Sciatic nerve (tissue), 2 donors: ENCODE measurements at regions not wholly inside any gene's neighbourhood (a gene's known extent, or its start where the extent isn't known, plus 50 kb on each side); places are given as distances from the start of the nearest gene placed in this dataset.
"Not testable (repeated sequence)": the region's sequence is repeated elsewhere in the genome, so short reads cannot be mapped to it uniquely, and the experiment has no call there.

Experiments used
- ATAC-seq: fragments of 200-7000 bp; cut with Tn5 transposase; one replicate; pipeline ENCODE4 v1.9.1; 2020; ENCODE audit warnings: mild to moderate bottlenecking, moderate library complexity
- DNase-seq: peaks from one replicate; pipeline ENCODE4 v3.0.0-alpha.2; 2020; ENCODE audit warnings: low spot score
- intact Hi-C: fragments of 100-400 bp; cut with DNase I; formaldehyde crosslinking; loops from one replicate; pipeline ENCODE4 v1.14.2; 2022
- donor health status: DM: no; HTN: no; CAD: no.
- donor health status: DM: no; HTN: no; CAD: no.

GRCh38 chr2:144925886-144926285 is 406.0 kb upstream of the ZEB2 start:
- ATAC-seq (no peak), DNase-seq (no peak)
- intact Hi-C loops: no loop called here

GRCh38 chr2:144924827-144925226 is 404.9 kb upstream of the ZEB2 start:
- intact Hi-C loops: loop anchor here (5.0 kb wide), 1 partner anchor 418 kb away; no protein-coding TSS in a partner anchor
- no peak for ATAC-seq
- DNase-seq: no peak

GRCh38 chr2:144922519-144922918 is 402.6 kb upstream of the ZEB2 start:
- intact Hi-C loops: loop anchor here (5.0 kb wide), 1 partner anchor 415 kb away; no protein-coding TSS in a partner anchor
- no peak for ATAC-seq

GRCh38 chr2:144920755-144921530 is 401.0 kb upstream of the ZEB2 start:
- no peak for ATAC-seq
- no peak for DNase-seq

More at GRCh38 chr2:144922519-144922918, 402.6 kb upstream of the ZEB2 start:
- DNase-seq: no peak

GRCh38 chr2:144914622-144915318 is 394.9 kb upstream of the ZEB2 start:
- DNase-seq (no peak), ATAC-seq (no peak)
- intact Hi-C loops: no loop called here

More at GRCh38 chr2:144920755-144921530, 401.0 kb upstream of the ZEB2 start:
- intact Hi-C loops: loop anchor here (5.0 kb wide), 1 partner anchor 414 kb away; no protein-coding TSS in a partner anchor

GRCh38 chr2:144914113-144914512 is 394.2 kb upstream of the ZEB2 start:
- DNase-seq: no peak
- intact Hi-C loops: no loop called here
- no peak for ATAC-seq

- no peak for ATAC-seq
Observed at GRCh38 chr2:144912206-144912605, 392.3 kb upstream of the ZEB2 start.

GRCh38 chr2:144905956-144906355 is 386.0 kb upstream of the ZEB2 start:
- DNase-seq (no peak), ATAC-seq (no peak)

More at GRCh38 chr2:144912206-144912605, 392.3 kb upstream of the ZEB2 start:
- intact Hi-C loops: no loop called here
- no peak for DNase-seq

GRCh38 chr2:144904612-144905011 is 384.7 kb upstream of the ZEB2 start:
- no peak for ATAC-seq
- intact Hi-C loops: no loop called here
- no peak for DNase-seq

More at GRCh38 chr2:144905956-144906355, 386.0 kb upstream of the ZEB2 start:
- intact Hi-C loops: no loop called here

- DNase-seq, intact Hi-C loops, ATAC-seq: not testable (repeated sequence)
Observed at GRCh38 chr2:144903045-144903444, 383.1 kb upstream of the ZEB2 start.

GRCh38 chr2:144901386-144901785 is 381.5 kb upstream of the ZEB2 start:
- intact Hi-C loops, DNase-seq, ATAC-seq: not testable (repeated sequence)

GRCh38 chr2:144896341-144896740 is 376.4 kb upstream of the ZEB2 start:
- intact Hi-C loops: no loop called here
- ATAC-seq: no peak
- no peak for DNase-seq

GRCh38 chr2:144894612-144895599 is 375.0 kb upstream of the ZEB2 start:
- intact Hi-C loops: no loop called here
- no peak for ATAC-seq
- DNase-seq: no peak

GRCh38 chr2:144893464-144893863 is 373.5 kb upstream of the ZEB2 start:
- intact Hi-C loops: no loop called here
- ATAC-seq (no peak), DNase-seq (no peak)

- DNase-seq: no peak
- intact Hi-C loops: no loop called here
- ATAC-seq: no peak
Observed at GRCh38 chr2:144890828-144891227, 370.9 kb upstream of the ZEB2 start.

- DNase-seq: no peak
- intact Hi-C loops: no loop called here
- ATAC-seq: no peak
Observed at GRCh38 chr2:144889348-144889747, 369.4 kb upstream of the ZEB2 start.

GRCh38 chr2:144886862-144887261 is 366.9 kb upstream of the ZEB2 start:
- intact Hi-C loops: no loop called here
- ATAC-seq (peak; percentile 76), DNase-seq (peak; percentile 63)

GRCh38 chr2:144877893-144878292 is 358.0 kb upstream of the ZEB2 start:
- ATAC-seq: no peak
- intact Hi-C loops: no loop called here

GRCh38 chr2:144876013-144876412 is 356.1 kb upstream of the ZEB2 start:
- intact Hi-C loops: no loop called here
- ATAC-seq (no peak), DNase-seq (no peak)

More at GRCh38 chr2:144877893-144878292, 358.0 kb upstream of the ZEB2 start:
- no peak for DNase-seq
